Spleen (tissue), 7 donors: ENCODE measurements at regions not wholly inside any gene's neighbourhood (a gene's known extent, or its start where the extent isn't known, plus 50 kb on each side); places are given as distances from the start of the nearest gene placed in this dataset.

Source experiments
- POLR2A ChIP-seq, 3 donors: fragments of 450-650 bp; IDR thresholded peaks; one replicate each; pipeline ENCODE4 v1.5.1; 2017; ENCODE audit warnings: antibody characterized with exemption in 3 of 3, mild to moderate bottlenecking in 1 of 3
- POLR2AphosphoS5 ChIP-seq, 3 donors: sonication (generic); formaldehyde crosslinking; IDR thresholded peaks; one replicate each; pipeline ENCODE4 v1.5.1; 2017; ENCODE audit warnings: antibody characterized with exemption in 3 of 3
- TF ChIP-seq, protein P1 (sequence below), 11 experiments: fragments of 200-600 bp in 7 of 11; fragments of 450-650 bp in 4 of 11; sonication (generic) in 4 of 11; IDR thresholded peaks in 8 of 11; conservative IDR thresholded peaks in 3 of 11; 1 replicate in 7 of 11; 2 replicates in 4 of 11; pipeline versions ENCODE4 v1.4.0 to v1.8.0; 2016 to 2021; ENCODE audit warnings: antibody characterized with exemption in 11 of 11, inconsistent platforms in 4 of 11, mild to moderate bottlenecking in 1 of 11
- donor health status: DM: no; HTN: no; CAD: no; lungs with moderate emphysema.
- donor health status: DM: no; HTN: no; CAD: no.
- donor health status: DM: no; HTN: no; CAD: no.

DNA sequence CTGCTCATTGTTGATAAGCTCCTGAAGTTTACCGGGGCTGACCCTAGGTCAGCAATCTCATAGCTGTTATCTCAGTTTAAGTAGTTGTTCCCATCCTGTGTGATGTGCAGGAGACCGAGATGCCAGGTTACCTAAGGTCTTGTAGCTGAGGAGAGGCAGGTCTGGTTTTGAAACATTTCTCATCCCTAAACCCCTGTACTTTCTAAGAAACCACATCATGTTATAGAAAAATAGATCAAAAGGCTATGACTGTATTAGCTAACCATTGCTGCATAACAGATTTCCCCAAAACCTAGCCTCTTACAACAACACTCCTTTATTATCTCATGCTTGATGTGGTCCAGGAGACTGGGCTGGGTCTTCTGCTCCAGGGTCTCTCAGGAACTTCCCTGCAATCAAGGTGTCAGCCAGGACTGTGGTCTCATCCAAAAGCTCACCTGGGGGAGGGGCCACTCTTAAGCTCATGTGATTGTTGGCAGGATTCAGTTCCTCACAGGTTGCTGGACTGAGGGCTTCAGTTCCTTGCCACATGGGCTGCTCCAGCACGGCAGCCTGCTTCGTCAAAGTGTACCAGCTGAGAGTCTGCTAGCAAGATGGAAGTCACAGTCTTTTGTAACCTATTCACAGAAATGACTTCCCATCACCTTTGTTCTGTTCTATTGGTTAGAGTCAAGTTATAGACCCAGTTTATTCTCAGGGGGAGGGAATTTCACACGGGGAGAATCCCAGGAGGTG is 60.9 kb upstream of the CLCN4 start:
- TF ChIP-seq, protein P1, sequence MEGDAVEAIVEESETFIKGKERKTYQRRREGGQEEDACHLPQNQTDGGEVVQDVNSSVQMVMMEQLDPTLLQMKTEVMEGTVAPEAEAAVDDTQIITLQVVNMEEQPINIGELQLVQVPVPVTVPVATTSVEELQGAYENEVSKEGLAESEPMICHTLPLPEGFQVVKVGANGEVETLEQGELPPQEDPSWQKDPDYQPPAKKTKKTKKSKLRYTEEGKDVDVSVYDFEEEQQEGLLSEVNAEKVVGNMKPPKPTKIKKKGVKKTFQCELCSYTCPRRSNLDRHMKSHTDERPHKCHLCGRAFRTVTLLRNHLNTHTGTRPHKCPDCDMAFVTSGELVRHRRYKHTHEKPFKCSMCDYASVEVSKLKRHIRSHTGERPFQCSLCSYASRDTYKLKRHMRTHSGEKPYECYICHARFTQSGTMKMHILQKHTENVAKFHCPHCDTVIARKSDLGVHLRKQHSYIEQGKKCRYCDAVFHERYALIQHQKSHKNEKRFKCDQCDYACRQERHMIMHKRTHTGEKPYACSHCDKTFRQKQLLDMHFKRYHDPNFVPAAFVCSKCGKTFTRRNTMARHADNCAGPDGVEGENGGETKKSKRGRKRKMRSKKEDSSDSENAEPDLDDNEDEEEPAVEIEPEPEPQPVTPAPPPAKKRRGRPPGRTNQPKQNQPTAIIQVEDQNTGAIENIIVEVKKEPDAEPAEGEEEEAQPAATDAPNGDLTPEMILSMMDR (IDR thresholded peaks at IDR 0.05 in 8 of 11, conservative IDR thresholded peaks at IDR 0.05 in 3 of 11) = no peak
- TF ChIP-seq POLR2A (IDR thresholded peaks at IDR 0.05) (no peak), POLR2AphosphoS5 (IDR thresholded peaks at IDR 0.05) (no peak)
